ENCODE measurements at regions not wholly inside any gene's neighbourhood (a gene's known extent, or its start where the extent isn't known, plus 50 kb on each side); places are given as distances from the start of the nearest gene placed in this dataset.

- no peak for TF ChIP-seq CTCF (IDR thresholded peaks at IDR 0.05)
- no peak for TF ChIP-seq POLR2AphosphoS5 (IDR thresholded peaks at IDR 0.05)
- no peak for TF ChIP-seq EP300 (IDR thresholded peaks at IDR 0.05)
- no peak for TF ChIP-seq POLR2A (IDR thresholded peaks at IDR 0.05)
These were observed 73.8 kb upstream of the BMPER start for GRCh38 chr7:33831389-33832141.

All from upper lobe of left lung (tissue), 4 donors.